Mesenchymal stem cell (in vitro differentiated cells and primary cell): ENCODE measurements at regions not wholly inside any gene's neighbourhood (a gene's known extent, or its start where the extent isn't known, plus 50 kb on each side); places are given as distances from the start of the nearest gene placed in this dataset.
A peak's percentile ranks its signal among the peaks of the same experiment; 100 is the strongest.

Experiments used
- DNase-seq: peaks from one replicate; pipeline ENCODE4 v3.0.0-alpha.2; 2013
- H2AFZ ChIP-seq: one replicate; pipeline ENCODE4 v1.6.1; 2013; ENCODE audit warnings: low read depth, mild to moderate bottlenecking, control low read depth, inconsistent platforms, low read length, moderate library complexity
- H2AK5ac ChIP-seq: 2 replicates; pipeline ENCODE4 v1.6.1; 2013; ENCODE audit warnings: low read length, moderate library complexity, mild to moderate bottlenecking, inconsistent platforms; ENCODE audit not compliant: severe bottlenecking
- H2BK120ac ChIP-seq: one replicate; pipeline ENCODE4 v1.6.1; 2013; ENCODE audit warnings: low read depth, mild to moderate bottlenecking, inconsistent platforms, low read length, moderate library complexity
- H2BK12ac ChIP-seq, 2 experiments: one replicate each; pipeline ENCODE4 v1.6.1; 2013; ENCODE audit warnings: inconsistent platforms in 2 of 2, low read length in 2 of 2, mild to moderate bottlenecking in 2 of 2, moderate library complexity in 2 of 2, control low read depth in 1 of 2
- H2BK15ac ChIP-seq: one replicate; pipeline ENCODE4 v1.6.1; 2013; ENCODE audit warnings: mild to moderate bottlenecking, low read depth, inconsistent platforms; ENCODE audit not compliant: poor library complexity, severe bottlenecking
- H2BK5ac ChIP-seq: 2 replicates; pipeline ENCODE4 v1.6.1; 2013; ENCODE audit warnings: low read depth, mild to moderate bottlenecking, low read length, control low read depth, inconsistent platforms; ENCODE audit not compliant: poor library complexity, severe bottlenecking
- H3K14ac ChIP-seq, 2 experiments: one replicate each; pipeline ENCODE4 v1.6.1; 2013; ENCODE audit warnings: inconsistent platforms in 2 of 2, low read length in 2 of 2, control low read depth in 1 of 2, mild to moderate bottlenecking in 1 of 2, moderate library complexity in 1 of 2
- H3K18ac ChIP-seq, 2 experiments: one replicate each; pipeline ENCODE4 v1.6.1; 2013; ENCODE audit warnings: inconsistent platforms in 2 of 2, low read length in 2 of 2, control low read depth in 1 of 2, low read depth in 1 of 2, mild to moderate bottlenecking in 1 of 2
- H3K23ac ChIP-seq, 2 experiments: one replicate each; pipeline ENCODE4 v1.6.1; 2013; ENCODE audit warnings: inconsistent platforms in 2 of 2, low read length in 2 of 2, mild to moderate bottlenecking in 2 of 2, moderate library complexity in 2 of 2, control low read depth in 1 of 2
- H3K27ac ChIP-seq: 2 replicates; pipeline ENCODE4 v1.5.1; 2013; ENCODE audit warnings: mild to moderate bottlenecking, moderate library complexity, low read length, control low read depth, inconsistent platforms; ENCODE audit not compliant: poor library complexity, severe bottlenecking
- H3K27me3 ChIP-seq, 2 experiments: 2 replicates each; pipeline versions ENCODE4 v1.6.1 to v1.7.0; 2013; ENCODE audit warnings: low read length in 2 of 2, mild to moderate bottlenecking in 2 of 2, moderate library complexity in 2 of 2, control low read depth in 1 of 2, inconsistent platforms in 1 of 2; ENCODE audit not compliant: control insufficient read depth in 1 of 2, insufficient read depth in 1 of 2
- H3K36me3 ChIP-seq, 2 experiments: 2 replicates each; pipeline versions ENCODE4 v1.6.1 to v1.7.0; 2013; ENCODE audit warnings: low read length in 2 of 2, control low read depth in 1 of 2, inconsistent platforms in 1 of 2, low read depth in 1 of 2, mild to moderate bottlenecking in 1 of 2; ENCODE audit not compliant: insufficient read depth in 2 of 2, control insufficient read depth in 1 of 2
- H3K4ac ChIP-seq, 2 experiments: one replicate each; pipeline ENCODE4 v1.6.1; 2013; ENCODE audit warnings: inconsistent platforms in 2 of 2, low read length in 2 of 2, mild to moderate bottlenecking in 2 of 2, moderate library complexity in 2 of 2, control low read depth in 1 of 2, low read depth in 1 of 2
- H3K4me1 ChIP-seq: 2 replicates; pipeline ENCODE4 v1.6.1; 2013; ENCODE audit warnings: low read depth, low read length, control low read depth; ENCODE audit not compliant: control insufficient read depth, insufficient read depth
- H3K4me2 ChIP-seq: 2 replicates; pipeline ENCODE4 v1.6.1; 2013; ENCODE audit warnings: low read length, mild to moderate bottlenecking, inconsistent platforms; ENCODE audit not compliant: poor library complexity, severe bottlenecking
- H3K4me3 ChIP-seq, 2 experiments: 2 replicates each; pipeline versions ENCODE4 v1.5.1 to v1.7.0; 2013; ENCODE audit warnings: low read length in 2 of 2, mild to moderate bottlenecking in 2 of 2, control low read depth in 1 of 2, low read depth in 1 of 2; ENCODE audit not compliant: insufficient read depth in 1 of 2
- H3K79me1 ChIP-seq: replicated peaks from 2 replicates; pipeline ENCODE4 v1.6.1; 2013; ENCODE audit warnings: mild to moderate bottlenecking, control low read depth, low read length, inconsistent platforms; ENCODE audit not compliant: poor library complexity, severe bottlenecking
- H3K9ac ChIP-seq: 2 replicates; pipeline ENCODE4 v1.7.0; 2013; ENCODE audit warnings: mild to moderate bottlenecking, low read length, moderate library complexity
- H3K9me3 ChIP-seq: 2 replicates; pipeline ENCODE4 v1.7.0; 2013; ENCODE audit warnings: mild to moderate bottlenecking, low read length; ENCODE audit not compliant: control insufficient read depth
- H4K8ac ChIP-seq: one replicate; pipeline ENCODE4 v1.6.1; 2013; ENCODE audit warnings: inconsistent platforms, mild to moderate bottlenecking, low read length, moderate library complexity
- H4K91ac ChIP-seq: one replicate; pipeline ENCODE4 v1.6.1; 2013; ENCODE audit warnings: mild to moderate bottlenecking, low read length, inconsistent platforms
- WGBS: methylation state at CpG from one replicate; pipeline ENCODE4 v1.1.7; 2013; ENCODE audit warnings: mixed read lengths; 5-methylcytosine and 5-hydroxymethylcytosine counted together

DNA sequence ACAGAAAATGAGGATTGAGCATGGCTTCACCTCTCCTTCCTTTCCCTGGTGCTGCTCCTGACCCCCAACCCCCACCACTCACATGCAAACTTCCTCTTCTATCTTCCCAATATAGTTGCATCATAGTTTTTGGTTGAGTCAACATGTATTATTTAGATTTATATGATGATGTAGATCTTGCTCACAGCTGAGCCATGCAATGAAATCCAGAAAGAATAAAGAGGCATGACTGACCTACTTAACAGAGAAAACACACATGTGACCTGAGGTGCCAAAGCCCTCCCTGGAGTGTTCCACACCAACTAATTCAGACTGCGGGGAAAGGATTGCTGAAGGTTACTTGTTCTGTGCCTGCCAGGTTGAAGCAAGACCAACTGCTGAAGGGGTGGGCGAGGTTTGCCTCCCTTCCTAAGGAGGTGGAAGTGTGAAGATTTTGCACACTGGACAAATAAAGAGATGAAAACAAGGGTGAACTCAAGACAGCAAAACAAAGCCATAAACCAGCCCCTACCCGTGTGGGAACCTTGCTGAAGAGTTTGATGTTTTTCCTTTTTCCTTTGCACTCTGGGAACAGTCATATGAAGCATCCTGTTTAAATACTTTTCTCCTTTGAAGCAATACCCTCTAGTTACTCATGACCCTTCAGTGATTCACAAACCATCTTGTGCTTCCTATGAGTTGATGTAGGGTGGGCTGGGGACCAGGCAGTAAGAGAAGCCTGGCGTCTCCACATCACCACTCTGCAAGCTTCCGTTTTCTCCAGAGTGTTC is 155.2 kb upstream of the UBE2E1 start:
- Histone ChIP-seq H3K4me1 (peaks cover 5% of the 10 kb centered on the region), H2BK120ac (no peak overlapping the region), H3K9ac (peak overlapping the region; percentile 62), H4K91ac (peak overlapping the region; percentile 43), H2BK15ac (no peak overlapping the region), H4K8ac (no peak overlapping the region), H3K9me3 (peaks cover under 1% of the 10 kb centered on the region), H3K36me3 (no peaks in the 10 kb centered on the region), H3K4me2 (no peak overlapping the region), H3K79me1 (no peaks in the 10 kb centered on the region), H2AK5ac (no peak overlapping the region), H3K18ac (peak overlapping the region; percentile 61 to 80), H2BK5ac (no peak overlapping the region), H3K4me3 (peak overlapping the region in 1 of 2 experiments; percentile 20), H2AFZ (peak overlapping the region; percentile 6), H3K27ac (no peak overlapping the region), H3K4ac (no peak overlapping the region), H2BK12ac (peak overlapping the region in 1 of 2 experiments; percentile 6), H3K14ac (peak overlapping the region in 1 of 2 experiments; percentile 83), H3K23ac (no peak overlapping the region), H3K27me3 (no peaks in the 10 kb centered on the region)
- WGBS: 30% methylated on average over 5 of the region's 5 CpGs
- peak; percentile 84 for DNase-seq

DNA sequence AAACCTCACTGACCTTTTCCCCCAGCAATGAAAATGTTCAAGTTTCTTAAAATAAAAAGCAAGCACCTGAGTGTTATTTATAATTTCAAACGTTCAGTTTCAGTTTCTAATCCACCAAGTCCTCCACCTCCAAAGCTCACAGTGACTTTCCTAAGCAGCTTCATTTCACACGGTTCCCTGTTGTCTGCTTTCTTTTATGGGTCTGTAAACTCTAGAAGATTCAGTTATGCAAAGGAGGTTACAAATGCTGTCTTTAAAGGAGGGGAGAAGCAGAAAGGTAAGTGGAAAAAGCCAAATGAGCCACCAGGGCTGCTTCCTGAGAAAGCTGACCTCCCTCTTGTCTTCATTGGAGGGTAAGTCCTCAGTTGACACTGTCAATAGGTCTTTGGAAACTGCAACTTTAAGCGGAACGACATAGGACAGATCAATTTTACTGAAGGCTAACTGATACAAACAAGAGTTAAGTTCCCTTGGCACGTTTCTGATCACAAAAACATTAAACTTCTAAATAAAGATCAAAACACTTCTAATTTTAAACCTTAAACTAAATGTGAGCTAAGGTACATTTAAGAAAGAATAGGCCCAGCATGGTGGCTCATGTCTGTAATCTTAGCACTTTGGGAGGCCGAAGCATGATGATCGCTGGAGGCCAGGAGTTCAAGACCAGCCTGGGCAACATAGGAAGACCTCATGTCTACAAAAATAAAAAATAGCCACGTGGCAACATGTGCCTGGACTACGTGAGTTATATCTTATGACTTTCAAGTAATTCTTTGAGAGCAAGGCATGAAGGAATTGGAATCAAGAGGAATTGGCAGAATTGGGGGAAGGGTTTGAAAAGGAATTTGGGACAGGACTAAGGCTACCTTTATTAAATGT is 151.9 kb upstream of the UBE2E1 start:
- no peak overlapping the region for H2BK5ac ChIP-seq
- H3K4me1 ChIP-seq: peaks cover 5% of the 10 kb centered on the region
- H3K4ac ChIP-seq: no peak overlapping the region
- peaks cover 9% of the 10 kb centered on the region for H3K9me3 ChIP-seq
- no peak overlapping the region for H3K4me3 ChIP-seq
- H3K36me3 ChIP-seq: no peaks in the 10 kb centered on the region
- 83% methylated on average over 8 of the region's 9 CpGs for WGBS
- H2AFZ ChIP-seq: no peak overlapping the region
- no peaks in the 10 kb centered on the region for H3K27me3 ChIP-seq
- no peak for DNase-seq
- H2BK12ac ChIP-seq: no peak overlapping the region
- H3K18ac ChIP-seq: no peak overlapping the region
- H2AK5ac ChIP-seq: no peak overlapping the region
- H2BK120ac ChIP-seq: no peak overlapping the region
- no peak overlapping the region for H3K4me2 ChIP-seq
- no peak overlapping the region for H3K23ac ChIP-seq
- no peak overlapping the region for H2BK15ac ChIP-seq
- no peak overlapping the region for H3K27ac ChIP-seq
- no peak overlapping the region for H3K9ac ChIP-seq
- H3K79me1 ChIP-seq: no peaks in the 10 kb centered on the region
- no peak overlapping the region for H3K14ac ChIP-seq
- no peak overlapping the region for H4K91ac ChIP-seq
- no peak overlapping the region for H4K8ac ChIP-seq

DNA sequence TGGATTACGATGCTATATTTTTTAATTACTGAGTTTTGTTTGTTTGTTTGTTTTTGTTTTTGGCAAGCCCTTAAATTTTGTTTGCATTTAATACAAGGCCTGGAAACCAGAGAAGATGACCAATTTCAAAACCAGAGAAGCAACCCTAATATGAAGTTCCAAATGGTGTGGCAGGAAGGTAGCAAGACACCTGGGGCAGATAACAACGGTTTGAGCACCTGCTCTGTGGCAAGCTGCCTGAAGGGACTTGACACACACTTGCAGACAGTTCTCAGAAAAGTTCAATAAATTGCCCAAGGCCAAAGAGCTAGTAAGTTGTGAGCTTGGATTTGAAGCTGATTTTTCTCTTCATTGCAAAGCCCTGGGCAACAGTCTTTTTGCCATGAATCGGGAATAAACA is 151.2 kb upstream of the UBE2E1 start:
- Histone ChIP-seq H3K4me3 (no peak overlapping the region), H3K27ac (no peak overlapping the region), H3K4ac (no peak overlapping the region), H4K91ac (no peak overlapping the region), H3K79me1 (no peaks in the 10 kb centered on the region), H3K36me3 (no peaks in the 10 kb centered on the region), H3K4me2 (no peak overlapping the region), H2AK5ac (no peak overlapping the region), H3K9me3 (peaks cover 9% of the 10 kb centered on the region), H3K4me1 (peaks cover 5% of the 10 kb centered on the region), H2BK15ac (no peak overlapping the region), H3K23ac (no peak overlapping the region), H2BK120ac (no peak overlapping the region), H2AFZ (no peak overlapping the region), H3K9ac (no peak overlapping the region), H2BK5ac (no peak overlapping the region), H3K14ac (no peak overlapping the region), H3K27me3 (no peaks in the 10 kb centered on the region), H3K18ac (no peak overlapping the region), H4K8ac (no peak overlapping the region), H2BK12ac (no peak overlapping the region)
- DNase-seq: no peak
- 100% methylated on average over 3 of the region's 3 CpGs for WGBS

DNA sequence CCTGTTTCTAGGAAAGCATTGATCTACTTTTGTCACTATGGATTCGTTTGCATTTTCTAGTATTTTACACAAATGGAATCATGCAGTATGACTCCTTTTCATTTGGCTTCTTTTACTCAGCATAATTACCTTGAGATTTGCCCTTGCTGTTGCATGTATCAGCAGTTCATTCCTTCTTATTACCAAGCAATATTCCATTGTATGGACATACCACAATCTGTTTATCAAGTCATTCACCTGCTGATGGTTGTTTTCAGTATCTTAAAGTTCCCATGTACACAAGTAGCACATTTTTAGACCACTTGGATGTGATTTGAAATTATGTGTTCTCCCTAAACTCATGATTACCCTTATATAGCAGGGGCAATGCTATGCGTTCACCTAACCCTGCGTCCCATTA is 150.0 kb upstream of the UBE2E1 start:
- 100% methylated on average over 3 of the region's 3 CpGs for WGBS
- Histone ChIP-seq H3K27me3 (no peaks in the 10 kb centered on the region), H3K18ac (no peak overlapping the region), H2BK12ac (no peak overlapping the region), H2BK5ac (no peak overlapping the region), H3K14ac (no peak overlapping the region), H3K79me1 (no peaks in the 10 kb centered on the region), H3K9ac (no peak overlapping the region), H3K23ac (no peak overlapping the region), H3K4me1 (peaks cover 3% of the 10 kb centered on the region), H3K4me3 (no peak overlapping the region), H3K4ac (no peak overlapping the region), H2BK15ac (no peak overlapping the region), H3K9me3 (peaks cover 9% of the 10 kb centered on the region), H4K8ac (no peak overlapping the region), H3K36me3 (no peaks in the 10 kb centered on the region), H4K91ac (no peak overlapping the region), H3K4me2 (no peak overlapping the region), H2BK120ac (no peak overlapping the region), H2AFZ (no peak overlapping the region), H2AK5ac (no peak overlapping the region), H3K27ac (no peak overlapping the region)
- DNase-seq: no peak
